OCI-LY1 (cell line): ENCODE measurements at regions not wholly inside any gene's neighbourhood (a gene's known extent, or its start where the extent isn't known, plus 50 kb on each side); places are given as distances from the start of the nearest gene placed in this dataset.

ENCODE experiments used
- H2AFZ ChIP-seq: fragments of 200-600 bp; sonication (generic), shearing (Covaris generic); 2 replicates; pipeline ENCODE4 v1.6.0; 2014; ENCODE audit warnings: antibody characterized with exemption, mild to moderate bottlenecking, low read length
- H3F3A ChIP-seq: fragments of 200-600 bp; sonication (generic), shearing (Covaris generic); 2 replicates; pipeline ENCODE4 v1.6.0; 2014; ENCODE audit warnings: mild to moderate bottlenecking, antibody characterized with exemption, low read length, moderate library complexity; ENCODE audit not compliant: insufficient read depth
- H3K27ac ChIP-seq: fragments of 200-600 bp; sonication (generic); 2 replicates; pipeline ENCODE4 v1.5.1; 2014; ENCODE audit warnings: low read length, mixed run types, mild to moderate bottlenecking, low read depth; ENCODE audit not compliant: poor library complexity, severe bottlenecking
- H3K27me3 ChIP-seq: fragments of 200-600 bp; sonication (generic); 2 replicates; pipeline ENCODE4 v1.6.0; 2014; ENCODE audit warnings: antibody characterized with exemption, mild to moderate bottlenecking, low read length, moderate library complexity; ENCODE audit not compliant: insufficient read depth
- H3K36me3 ChIP-seq: fragments of 200-600 bp; sonication (generic); 2 replicates; pipeline ENCODE4 v1.6.1; 2014; ENCODE audit warnings: mild to moderate bottlenecking, antibody characterized with exemption, low read length, moderate library complexity, mixed read lengths; ENCODE audit not compliant: insufficient read depth
- H3K4me1 ChIP-seq: fragments of 200-600 bp; sonication (generic); 2 replicates; pipeline ENCODE4 v1.5.1; 2014; ENCODE audit warnings: mild to moderate bottlenecking, low read length, moderate library complexity; ENCODE audit not compliant: insufficient read depth, severe bottlenecking
- H3K4me2 ChIP-seq: fragments of 200-600 bp; sonication (generic), shearing (Covaris generic); 2 replicates; pipeline ENCODE4 v1.6.1; 2014; ENCODE audit warnings: low read length
- H3K4me3 ChIP-seq: fragments of 200-600 bp; sonication (generic); 2 replicates; pipeline ENCODE4 v1.5.1; 2014; ENCODE audit warnings: low read length, low read depth, mild to moderate bottlenecking, mixed read lengths; ENCODE audit not compliant: poor library complexity, severe bottlenecking
- H3K79me2 ChIP-seq: fragments of 200-600 bp; shearing (Covaris generic); 2 replicates; pipeline ENCODE4 v1.6.1; 2016; ENCODE audit warnings: mixed run types, low read length, mixed read lengths; ENCODE audit not compliant: insufficient read depth
- H3K9ac ChIP-seq: fragments of 200-600 bp; sonication (generic), shearing (Covaris generic); 2 replicates; pipeline ENCODE4 v1.6.1; 2014; ENCODE audit warnings: mild to moderate bottlenecking, low read length, mixed read lengths
- H3K9me2 ChIP-seq: fragments of 200-600 bp; sonication (generic), shearing (Covaris generic); 2 replicates; pipeline ENCODE4 v1.6.1; 2014; ENCODE audit warnings: low read depth, mild to moderate bottlenecking, low read length, mixed read lengths
- H3K9me3 ChIP-seq: fragments of 200-600 bp; shearing (Covaris generic); 2 replicates; pipeline ENCODE4 v1.6.1; 2014; ENCODE audit warnings: low read length, mixed read lengths
- H4K20me1 ChIP-seq: fragments of 200-600 bp; sonication (generic), shearing (Covaris generic); 2 replicates; pipeline ENCODE4 v1.6.0; 2016; ENCODE audit warnings: mild to moderate bottlenecking, low read length; ENCODE audit not compliant: insufficient read depth
- EZH2 ChIP-seq: fragments of 200-600 bp; sonication (generic), shearing (Covaris generic); IDR thresholded peaks from 2 replicates; pipeline ENCODE4 v1.8.0; 2017; ENCODE audit warnings: borderline replicate concordance, mixed run types, mild to moderate bottlenecking, antibody characterized with exemption, low read length, moderate library complexity, mixed read lengths
- TF ChIP-seq, protein P1 (sequence below): fragments of 200-600 bp; sonication (generic), shearing (Covaris generic); IDR thresholded peaks from 2 replicates; pipeline ENCODE4 v1.5.1; 2017; ENCODE audit warnings: mild to moderate bottlenecking, antibody characterized with exemption, low read length, moderate library complexity, mixed read lengths

DNA sequence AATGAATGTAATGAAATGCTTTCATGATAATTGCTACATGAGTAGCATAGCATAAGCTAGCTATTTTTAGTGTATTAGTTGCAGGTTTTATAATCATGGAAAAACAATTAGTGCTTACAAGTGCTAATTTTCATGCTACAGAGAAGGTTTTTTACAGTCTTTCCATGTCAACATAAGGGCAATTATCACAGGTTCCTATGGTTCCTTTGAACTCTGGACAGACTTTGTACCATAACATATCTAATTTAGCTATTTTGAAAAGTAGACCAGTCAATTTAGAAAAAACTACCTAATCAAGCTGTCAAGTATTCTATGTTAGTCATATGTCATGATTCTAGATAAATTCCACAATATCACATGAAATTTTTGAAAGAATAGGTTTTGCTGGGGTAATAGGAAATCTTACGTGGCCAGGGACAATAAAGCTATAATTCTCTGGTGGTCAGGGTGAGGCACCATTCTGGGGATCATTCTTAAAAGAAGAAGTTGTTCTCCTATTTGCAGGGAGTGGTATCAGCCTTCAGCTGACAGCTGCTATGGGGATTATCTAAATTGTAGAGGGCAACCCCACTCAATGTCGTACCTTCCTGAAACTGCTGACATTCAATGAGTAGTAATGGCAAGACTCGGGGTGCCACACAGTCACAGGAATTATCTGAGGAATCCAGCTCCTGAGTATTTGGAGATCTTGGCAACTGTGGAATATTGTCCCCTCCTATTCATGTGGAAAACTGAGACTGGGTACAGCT is 724.0 kb upstream of the LINC00305 start:
- no peaks in the 10 kb centered on the region for H3K36me3 ChIP-seq
- no peak for TF ChIP-seq EZH2
- TF ChIP-seq, protein P1, sequence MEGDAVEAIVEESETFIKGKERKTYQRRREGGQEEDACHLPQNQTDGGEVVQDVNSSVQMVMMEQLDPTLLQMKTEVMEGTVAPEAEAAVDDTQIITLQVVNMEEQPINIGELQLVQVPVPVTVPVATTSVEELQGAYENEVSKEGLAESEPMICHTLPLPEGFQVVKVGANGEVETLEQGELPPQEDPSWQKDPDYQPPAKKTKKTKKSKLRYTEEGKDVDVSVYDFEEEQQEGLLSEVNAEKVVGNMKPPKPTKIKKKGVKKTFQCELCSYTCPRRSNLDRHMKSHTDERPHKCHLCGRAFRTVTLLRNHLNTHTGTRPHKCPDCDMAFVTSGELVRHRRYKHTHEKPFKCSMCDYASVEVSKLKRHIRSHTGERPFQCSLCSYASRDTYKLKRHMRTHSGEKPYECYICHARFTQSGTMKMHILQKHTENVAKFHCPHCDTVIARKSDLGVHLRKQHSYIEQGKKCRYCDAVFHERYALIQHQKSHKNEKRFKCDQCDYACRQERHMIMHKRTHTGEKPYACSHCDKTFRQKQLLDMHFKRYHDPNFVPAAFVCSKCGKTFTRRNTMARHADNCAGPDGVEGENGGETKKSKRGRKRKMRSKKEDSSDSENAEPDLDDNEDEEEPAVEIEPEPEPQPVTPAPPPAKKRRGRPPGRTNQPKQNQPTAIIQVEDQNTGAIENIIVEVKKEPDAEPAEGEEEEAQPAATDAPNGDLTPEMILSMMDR: no peak

DNA sequence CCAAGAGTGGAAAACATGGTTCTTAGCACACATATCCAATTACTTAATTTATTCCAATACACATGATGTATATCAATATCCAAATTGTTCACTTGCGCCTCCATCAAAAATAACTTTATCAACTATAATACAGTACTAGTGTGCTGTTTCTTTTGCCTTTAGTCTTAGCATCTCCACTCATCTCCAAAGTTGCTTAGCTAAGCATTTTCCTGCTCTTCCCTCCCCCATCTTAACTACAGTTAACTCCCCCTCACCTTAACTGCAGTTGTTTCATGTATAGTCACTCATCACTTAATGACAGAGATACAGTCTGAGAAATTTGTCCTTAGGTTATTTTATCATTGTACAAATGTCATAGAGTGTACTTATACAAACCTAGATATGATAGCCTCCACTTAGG is 705.2 kb upstream of the LINC00305 start:
- Histone ChIP-seq H3K4me2 (no peak overlapping the region), H3K9me2 (no peaks in the 10 kb centered on the region), H2AFZ (no peak overlapping the region), H3F3A (no peaks in the 10 kb centered on the region), H3K4me3 (no peak overlapping the region), H3K27ac (no peak overlapping the region), H4K20me1 (no peaks in the 10 kb centered on the region), H3K79me2 (no peaks in the 10 kb centered on the region), H3K27me3 (no peaks in the 10 kb centered on the region), H3K9me3 (no peaks in the 10 kb centered on the region), H3K36me3 (no peaks in the 10 kb centered on the region), H3K4me1 (peaks cover 10% of the 10 kb centered on the region), H3K9ac (no peak overlapping the region)
- TF ChIP-seq, protein P1: no peak
- no peak for TF ChIP-seq EZH2

More for the DNA sequence above, 724.0 kb upstream of the LINC00305 start:
- no peaks in the 10 kb centered on the region for H3F3A ChIP-seq
- no peaks in the 10 kb centered on the region for H4K20me1 ChIP-seq
- H3K27ac ChIP-seq: no peak overlapping the region
- no peaks in the 10 kb centered on the region for H3K27me3 ChIP-seq
- H2AFZ ChIP-seq: no peak overlapping the region
- H3K4me1 ChIP-seq: no peaks in the 10 kb centered on the region
- no peaks in the 10 kb centered on the region for H3K79me2 ChIP-seq
- H3K4me3 ChIP-seq: no peak overlapping the region
- no peak overlapping the region for H3K9ac ChIP-seq
- no peaks in the 10 kb centered on the region for H3K9me3 ChIP-seq
- no peaks in the 10 kb centered on the region for H3K9me2 ChIP-seq
- H3K4me2 ChIP-seq: no peak overlapping the region

DNA sequence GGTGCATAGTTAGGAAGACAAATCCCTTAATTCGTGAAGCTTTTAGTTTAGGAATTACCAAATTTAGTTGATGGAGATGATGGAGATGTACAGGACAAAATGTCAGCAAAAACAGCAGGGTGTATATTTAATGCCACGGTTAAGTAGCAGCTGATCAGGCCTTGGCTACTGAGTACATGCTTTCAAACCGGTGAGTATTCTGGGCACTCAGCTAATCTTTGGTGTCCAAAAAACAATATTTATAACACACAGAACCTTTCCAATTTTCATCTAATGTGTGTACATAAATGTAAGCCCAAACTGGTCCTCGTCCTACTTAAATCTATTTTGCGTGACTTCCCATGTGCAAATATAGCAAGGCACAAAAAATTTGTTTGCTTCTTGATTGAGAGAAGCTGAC is 703.4 kb upstream of the LINC00305 start:
- Histone ChIP-seq H2AFZ (no peak overlapping the region), H3K9me2 (no peaks in the 10 kb centered on the region), H3K4me2 (no peak overlapping the region), H3K36me3 (no peaks in the 10 kb centered on the region), H3K9ac (no peak overlapping the region), H3K79me2 (no peaks in the 10 kb centered on the region), H3K27me3 (no peaks in the 10 kb centered on the region), H4K20me1 (no peaks in the 10 kb centered on the region), H3K4me1 (peaks cover 10% of the 10 kb centered on the region), H3F3A (no peaks in the 10 kb centered on the region), H3K9me3 (no peaks in the 10 kb centered on the region), H3K4me3 (no peak overlapping the region), H3K27ac (no peak overlapping the region)
- TF ChIP-seq EZH2: no peak
- TF ChIP-seq, protein P1: no peak
